ENCODE measurements at regions not wholly inside any gene's neighbourhood (a gene's known extent, or its start where the extent isn't known, plus 50 kb on each side); places are given as distances from the start of the nearest gene placed in this dataset.

DNA sequence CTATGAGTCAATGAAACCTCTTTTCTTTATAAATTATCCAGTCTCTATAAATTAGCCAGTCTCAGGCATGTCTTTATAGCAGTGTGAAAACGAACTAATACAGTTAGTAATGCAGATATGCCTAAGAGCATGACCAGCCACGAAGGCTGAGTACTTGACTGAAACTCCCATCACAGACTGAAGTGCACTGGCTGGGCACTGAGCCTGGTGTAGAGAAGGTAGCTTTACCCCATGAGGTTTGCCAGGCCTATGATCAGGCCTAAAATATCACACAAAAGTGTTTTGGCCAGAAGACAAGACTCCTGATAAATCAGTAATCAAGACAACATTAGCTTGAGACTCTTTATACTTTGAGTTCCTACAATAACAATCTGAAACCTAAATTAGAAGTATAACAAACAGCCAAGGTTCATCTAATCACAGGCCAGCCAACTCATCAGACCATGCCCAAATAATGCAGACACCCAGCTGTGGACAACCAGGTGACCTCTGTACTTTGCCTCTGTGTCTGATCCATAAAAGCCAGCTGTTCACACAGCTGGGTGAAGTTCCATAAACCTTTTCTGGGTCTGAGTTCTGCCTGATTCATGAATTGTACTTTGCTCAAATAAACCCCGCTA is 771.8 kb upstream of the SLITRK1 start:
- no peaks in the 10 kb centered on the region for H3K27me3 ChIP-seq
- H3K36me3 ChIP-seq = no peaks in the 10 kb centered on the region
- intact Hi-C loops (cut with DNase I) = no loop called here
- DNase-seq = peak; percentile 79 to 83
- H3K4me3 ChIP-seq (replicated peaks in 1 of 3) = no peak overlapping the region
- H3K9me3 ChIP-seq = no peaks in the 10 kb centered on the region
- TF ChIP-seq POLR2A (IDR thresholded peaks at IDR 0.05) = no peak
- TF ChIP-seq, protein P1, sequence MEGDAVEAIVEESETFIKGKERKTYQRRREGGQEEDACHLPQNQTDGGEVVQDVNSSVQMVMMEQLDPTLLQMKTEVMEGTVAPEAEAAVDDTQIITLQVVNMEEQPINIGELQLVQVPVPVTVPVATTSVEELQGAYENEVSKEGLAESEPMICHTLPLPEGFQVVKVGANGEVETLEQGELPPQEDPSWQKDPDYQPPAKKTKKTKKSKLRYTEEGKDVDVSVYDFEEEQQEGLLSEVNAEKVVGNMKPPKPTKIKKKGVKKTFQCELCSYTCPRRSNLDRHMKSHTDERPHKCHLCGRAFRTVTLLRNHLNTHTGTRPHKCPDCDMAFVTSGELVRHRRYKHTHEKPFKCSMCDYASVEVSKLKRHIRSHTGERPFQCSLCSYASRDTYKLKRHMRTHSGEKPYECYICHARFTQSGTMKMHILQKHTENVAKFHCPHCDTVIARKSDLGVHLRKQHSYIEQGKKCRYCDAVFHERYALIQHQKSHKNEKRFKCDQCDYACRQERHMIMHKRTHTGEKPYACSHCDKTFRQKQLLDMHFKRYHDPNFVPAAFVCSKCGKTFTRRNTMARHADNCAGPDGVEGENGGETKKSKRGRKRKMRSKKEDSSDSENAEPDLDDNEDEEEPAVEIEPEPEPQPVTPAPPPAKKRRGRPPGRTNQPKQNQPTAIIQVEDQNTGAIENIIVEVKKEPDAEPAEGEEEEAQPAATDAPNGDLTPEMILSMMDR (IDR thresholded peaks at IDR 0.05) = no peak
- 60 to 62% methylated on average over 3 of the region's 3 CpGs for WGBS, 2 donors
- peaks cover 0 to 14% of the 10 kb centered on the region in 2 donors for H3K4me1 ChIP-seq
- H3K27ac ChIP-seq = peak overlapping the region; percentile 6 to 48 (median 41)

DNA sequence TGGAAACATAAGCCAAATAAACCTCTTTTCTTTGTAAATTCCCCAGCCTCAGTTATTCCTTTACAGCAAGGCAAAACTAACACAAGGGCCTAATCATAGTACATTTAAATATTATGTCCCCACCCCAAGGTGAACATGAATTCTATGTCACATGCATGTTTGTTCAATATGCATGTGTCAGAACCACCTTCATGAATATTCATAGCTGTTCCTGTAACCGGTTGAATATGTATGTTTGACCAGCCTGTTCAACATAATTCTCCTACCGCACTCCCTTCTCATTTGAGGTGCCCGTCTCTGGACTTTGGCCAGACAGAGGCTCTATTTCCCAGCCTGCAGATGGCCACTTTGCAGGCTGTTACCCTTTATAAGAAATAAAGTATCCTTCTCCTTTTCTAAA is 769.4 kb upstream of the SLITRK1 start:
- no peak for TF ChIP-seq POLR2A (IDR thresholded peaks at IDR 0.05)
- TF ChIP-seq, protein P1 (IDR thresholded peaks at IDR 0.05) = no peak
- DNase-seq = no peak
- no peak overlapping the region for H3K27ac ChIP-seq
- intact Hi-C loops (cut with DNase I) = no loop called here
- no peaks in the 10 kb centered on the region for H3K36me3 ChIP-seq
- 79 to 95% methylated on average over 3 of the region's 3 CpGs for WGBS, 2 donors
- no peaks in the 10 kb centered on the region for H3K9me3 ChIP-seq
- H3K4me3 ChIP-seq (replicated peaks in 1 of 3) = no peak overlapping the region
- H3K4me1 ChIP-seq = peaks cover 0 to 14% of the 10 kb centered on the region in 2 donors
- no peaks in the 10 kb centered on the region for H3K27me3 ChIP-seq

DNA sequence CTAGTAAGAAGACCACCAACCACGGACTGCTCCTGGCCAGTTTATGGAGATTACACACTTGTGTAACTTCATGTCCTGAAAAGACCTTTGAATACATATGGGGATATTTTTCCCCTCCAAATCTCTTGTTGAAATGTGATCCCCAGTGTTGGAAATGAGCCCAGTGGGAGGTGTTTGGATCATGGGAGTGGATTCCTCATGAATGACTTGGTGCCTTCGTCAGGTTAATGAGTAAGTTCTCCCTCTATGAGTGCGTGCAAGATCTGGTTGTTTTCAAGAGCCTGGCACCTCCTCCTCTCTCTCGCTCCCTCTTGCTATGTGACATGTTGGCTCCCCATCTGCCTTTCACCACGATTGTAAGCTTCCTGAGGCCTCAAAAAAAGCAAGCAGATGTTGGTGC is 769.0 kb upstream of the SLITRK1 start:
- H3K4me1 ChIP-seq = peaks cover 0 to 14% of the 10 kb centered on the region in 2 donors
- TF ChIP-seq POLR2A (IDR thresholded peaks at IDR 0.05) = no peak
- TF ChIP-seq, protein P1 (IDR thresholded peaks at IDR 0.05) = no peak
- no peak overlapping the region for H3K27ac ChIP-seq
- intact Hi-C loops (cut with DNase I) = no loop called here
- H3K27me3 ChIP-seq = no peaks in the 10 kb centered on the region
- 81 to 83% methylated on average over 5 of the region's 5 CpGs for WGBS, 2 donors
- no peak for DNase-seq
- H3K4me3 ChIP-seq (replicated peaks in 1 of 3) = no peak overlapping the region
- no peaks in the 10 kb centered on the region for H3K9me3 ChIP-seq
- H3K36me3 ChIP-seq = no peaks in the 10 kb centered on the region

DNA sequence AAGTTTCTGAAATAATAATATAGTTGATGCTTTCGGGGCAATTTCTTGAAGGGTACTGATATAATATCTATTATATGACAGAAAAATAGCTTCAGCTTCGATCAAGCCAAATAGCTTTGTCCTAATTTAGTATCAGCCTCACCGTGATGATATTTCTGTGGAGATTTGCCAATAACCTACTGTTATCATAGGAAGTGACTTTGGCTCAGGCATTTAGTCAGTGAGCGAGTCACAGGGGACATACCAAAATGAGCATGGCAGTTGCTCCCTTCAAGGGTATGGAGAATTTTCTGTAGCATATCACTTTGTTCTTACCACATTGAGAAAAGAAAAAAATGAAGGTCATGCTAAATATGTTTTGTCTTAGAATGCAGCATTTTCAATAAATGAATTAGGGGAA is 767.6 kb upstream of the SLITRK1 start:
- intact Hi-C loops (cut with DNase I) = no loop called here
- Histone ChIP-seq H3K36me3 (no peaks in the 10 kb centered on the region), H3K9me3 (no peaks in the 10 kb centered on the region), H3K4me1 (peaks cover 0 to 10% of the 10 kb centered on the region in 2 donors), H3K4me3 (replicated peaks in 1 of 3) (no peak overlapping the region), H3K27ac (no peak overlapping the region), H3K27me3 (no peaks in the 10 kb centered on the region)
- no peak for DNase-seq
- no peak for TF ChIP-seq POLR2A (IDR thresholded peaks at IDR 0.05)
- TF ChIP-seq, protein P1 (IDR thresholded peaks at IDR 0.05) = no peak
- WGBS, 2 donors = 67 to 70% methylated on average over 4 of the region's 4 CpGs

DNA sequence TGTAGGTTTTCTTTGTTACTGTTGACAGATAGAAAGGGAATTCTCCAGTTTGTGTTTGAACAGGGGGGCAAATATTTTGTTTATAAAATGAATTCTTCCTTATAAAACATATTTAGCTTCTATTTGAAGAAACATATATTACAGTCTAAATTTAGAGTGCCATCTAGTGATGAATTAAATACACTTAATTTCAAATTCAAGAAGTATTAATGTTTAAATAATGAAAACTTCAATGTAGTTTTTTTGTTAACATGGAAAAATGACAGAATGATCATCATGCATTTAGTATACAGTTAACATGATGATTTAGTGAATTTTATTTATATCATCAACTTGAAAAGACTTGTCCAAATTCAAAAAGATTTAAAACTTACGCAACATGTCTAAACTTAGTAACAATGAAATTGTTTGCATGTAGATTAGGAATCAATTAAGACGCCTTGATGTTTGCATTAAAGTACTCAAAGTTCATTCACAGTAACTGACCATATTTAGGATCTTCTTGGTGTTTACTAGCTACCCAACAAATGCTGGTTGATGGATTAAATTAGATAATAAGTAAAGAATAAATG is 765.9 kb upstream of the SLITRK1 start:
- 78 to 81% methylated on average over 2 of the region's 2 CpGs for WGBS, 2 donors
- Histone ChIP-seq H3K4me3 (replicated peaks in 1 of 3) (no peak overlapping the region), H3K4me1 (no peaks in the 10 kb centered on the region), H3K27me3 (no peaks in the 10 kb centered on the region), H3K9me3 (no peaks in the 10 kb centered on the region), H3K36me3 (no peaks in the 10 kb centered on the region), H3K27ac (no peak overlapping the region)
- DNase-seq = no peak
- TF ChIP-seq, protein P1 (IDR thresholded peaks at IDR 0.05) = peak in 4 of 6 experiments; percentile 11 to 41 (median 31)
- no peak for TF ChIP-seq POLR2A (IDR thresholded peaks at IDR 0.05)
- intact Hi-C loops (cut with DNase I) = no loop called here
